OCI-LY7 (cell line): ENCODE measurements at regions not wholly inside any gene's neighbourhood (a gene's known extent, or its start where the extent isn't known, plus 50 kb on each side); places are given as distances from the start of the nearest gene placed in this dataset.

Experiments
- CTCF ChIP-seq: fragments of 200-600 bp; sonication (generic); conservative IDR thresholded peaks from 2 replicates; pipeline ENCODE4 v1.5.1; 2014; ENCODE audit warnings: mild to moderate bottlenecking, antibody characterized with exemption, low read length, moderate library complexity, mixed read lengths
- EZH2phosphoT487 ChIP-seq: fragments of 200-600 bp; sonication (generic); IDR thresholded peaks from 2 replicates; pipeline ENCODE4 v1.6.1; 2018; ENCODE audit warnings: low read depth, borderline replicate concordance, mild to moderate bottlenecking, mixed run types, antibody characterized with exemption, low read length, moderate library complexity, mixed read lengths

DNA sequence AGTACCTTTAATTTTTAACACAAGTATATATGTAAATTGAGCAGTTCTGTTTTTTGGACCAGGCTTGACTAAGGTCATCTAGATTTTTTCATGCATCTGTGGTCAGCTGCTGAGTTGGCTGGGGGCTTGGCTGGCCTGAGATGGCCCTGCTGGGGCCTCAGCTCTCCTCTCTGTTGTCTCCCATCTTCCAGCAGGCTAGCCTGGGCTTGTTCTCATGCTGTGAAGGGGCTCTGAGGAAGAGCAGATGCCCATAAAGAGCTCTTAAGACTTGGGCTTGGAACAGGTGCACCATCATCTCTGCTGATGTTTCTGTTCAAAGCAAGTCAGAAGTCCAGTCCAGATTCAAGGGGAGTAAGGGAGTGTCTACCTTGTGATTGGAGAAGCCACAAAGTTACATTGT lies 51.2 kb upstream of the TNR start:
- no peak for TF ChIP-seq CTCF
- TF ChIP-seq EZH2phosphoT487 = no peak
